ENCODE measurements at regions not wholly inside any gene's neighbourhood (a gene's known extent, or its start where the extent isn't known, plus 50 kb on each side); places are given as distances from the start of the nearest gene placed in this dataset.
"Not testable (repeated sequence)": the region's sequence is repeated elsewhere in the genome, so short reads cannot be mapped to it uniquely, and the experiment has no call there.

DNA sequence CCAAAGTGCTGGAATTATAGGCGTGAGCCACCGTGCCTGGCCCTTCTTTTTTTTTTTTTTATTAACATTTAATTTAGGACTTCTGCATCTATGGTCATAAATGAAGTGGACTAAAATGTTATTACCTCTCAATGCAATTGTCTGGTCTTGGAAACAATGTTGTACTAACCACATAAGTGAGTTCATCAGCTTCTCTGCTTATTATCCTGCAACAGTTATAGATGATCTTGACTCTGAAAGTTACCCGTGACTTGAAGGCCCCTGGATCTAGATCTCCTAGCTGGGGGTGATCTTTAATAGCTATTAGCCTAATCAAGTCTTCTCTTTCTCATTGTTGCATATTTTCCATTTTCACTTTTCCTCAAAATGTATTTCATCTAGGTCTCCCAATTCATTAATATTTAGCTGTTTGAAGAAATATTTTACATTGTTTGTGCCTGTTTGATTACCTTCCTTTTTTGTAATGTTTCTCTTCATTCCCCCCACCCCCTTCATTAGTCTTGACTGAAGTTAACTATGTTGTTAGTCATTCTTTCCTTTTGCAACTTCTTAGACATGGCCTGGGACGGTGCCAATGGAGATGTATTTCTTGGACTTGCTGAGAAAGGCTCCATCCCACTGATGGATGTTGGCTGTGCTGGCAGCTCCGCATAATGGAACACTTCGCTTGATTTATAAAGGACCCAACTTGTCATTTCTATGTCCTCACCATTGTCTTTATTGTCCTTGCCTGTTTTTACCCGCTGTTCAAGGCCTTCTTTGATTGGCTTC lies 141.6 kb upstream of the RIOK3 start:
- DNase-seq: no peak

- DNase-seq: no peak
Measured at GRCh38 chr18:23313379-23313778, 139.7 kb upstream of the RIOK3 start.

DNA sequence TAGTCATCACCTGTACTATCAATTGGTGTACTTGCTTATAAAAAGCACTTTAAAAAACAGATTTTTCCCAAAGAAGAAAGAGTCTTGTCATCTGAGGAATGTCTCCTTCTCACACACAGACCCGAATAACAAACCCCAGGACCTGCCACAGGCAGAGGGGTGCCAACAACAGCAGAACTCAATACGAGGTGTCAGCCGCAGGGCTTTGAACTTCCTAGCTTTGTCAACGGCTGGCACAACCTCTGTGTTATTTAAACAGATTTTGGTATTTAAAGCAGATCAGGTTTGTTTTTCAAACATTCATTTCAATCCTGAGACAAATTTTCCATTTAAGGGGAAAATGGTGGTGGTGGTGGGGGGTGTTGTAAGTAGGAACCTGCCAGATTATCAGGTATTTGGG lies 138.4 kb upstream of the RIOK3 start:
- no peak for DNase-seq

- DNase-seq: no peak
Measured at GRCh38 chr18:23316316-23316715, 136.8 kb upstream of the RIOK3 start.

DNA sequence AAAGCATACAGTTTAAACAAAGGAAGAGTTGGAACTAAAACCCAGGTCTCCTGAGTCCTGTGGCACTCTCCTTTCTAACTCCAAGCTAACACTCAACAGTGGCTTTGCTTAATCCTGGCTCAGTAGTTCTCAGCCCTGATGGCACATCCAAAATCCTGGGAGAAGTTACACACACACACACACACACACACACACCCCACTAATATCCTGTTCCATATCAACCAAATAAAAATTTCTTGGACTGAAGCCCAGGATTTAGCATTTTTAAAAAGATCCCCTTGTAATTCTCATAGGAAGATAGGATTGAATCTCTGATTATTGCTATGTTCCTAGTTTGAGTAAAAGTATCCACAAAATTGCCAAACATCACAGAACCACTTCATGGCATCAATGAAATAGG lies 136.1 kb upstream of the RIOK3 start:
- no peak for DNase-seq

DNA sequence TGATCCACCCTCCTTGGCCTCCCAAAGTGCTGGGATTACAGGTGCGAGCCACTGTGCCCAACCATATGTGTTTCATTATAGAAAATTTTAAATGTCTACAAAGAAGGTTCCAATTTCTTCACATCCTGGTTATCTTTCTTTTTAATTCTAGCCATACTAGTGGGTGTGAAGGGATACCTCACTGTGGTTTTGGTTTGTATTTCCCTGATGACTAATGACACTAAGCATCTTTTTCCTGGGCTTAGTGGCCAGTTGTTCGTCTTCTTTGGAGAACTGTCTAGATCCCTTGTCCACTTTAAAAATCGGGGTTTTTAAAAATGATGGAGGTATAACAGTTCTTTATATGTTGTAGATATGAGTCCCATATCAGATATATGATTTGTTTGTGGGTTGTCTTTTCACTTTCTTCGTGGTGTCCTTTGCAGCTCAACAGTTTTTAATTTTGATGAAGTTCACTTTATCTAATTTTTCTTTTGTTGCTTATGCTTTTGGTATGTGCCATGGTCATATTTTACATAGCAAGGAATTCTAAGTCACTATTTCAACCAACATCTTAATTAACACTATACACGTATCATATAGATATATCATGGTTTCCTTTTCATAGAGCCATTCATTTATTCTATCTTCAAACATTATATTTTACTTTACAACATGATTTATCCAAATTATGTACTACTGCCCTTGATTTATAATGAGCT lies 135.0 kb upstream of the RIOK3 start:
- no peak for DNase-seq

- DNase-seq: no peak
Measured at GRCh38 chr18:23320709-23321236, 132.3 kb upstream of the RIOK3 start.

- no peak for DNase-seq
Measured at GRCh38 chr18:23321996-23322395, 131.1 kb upstream of the RIOK3 start.

DNA sequence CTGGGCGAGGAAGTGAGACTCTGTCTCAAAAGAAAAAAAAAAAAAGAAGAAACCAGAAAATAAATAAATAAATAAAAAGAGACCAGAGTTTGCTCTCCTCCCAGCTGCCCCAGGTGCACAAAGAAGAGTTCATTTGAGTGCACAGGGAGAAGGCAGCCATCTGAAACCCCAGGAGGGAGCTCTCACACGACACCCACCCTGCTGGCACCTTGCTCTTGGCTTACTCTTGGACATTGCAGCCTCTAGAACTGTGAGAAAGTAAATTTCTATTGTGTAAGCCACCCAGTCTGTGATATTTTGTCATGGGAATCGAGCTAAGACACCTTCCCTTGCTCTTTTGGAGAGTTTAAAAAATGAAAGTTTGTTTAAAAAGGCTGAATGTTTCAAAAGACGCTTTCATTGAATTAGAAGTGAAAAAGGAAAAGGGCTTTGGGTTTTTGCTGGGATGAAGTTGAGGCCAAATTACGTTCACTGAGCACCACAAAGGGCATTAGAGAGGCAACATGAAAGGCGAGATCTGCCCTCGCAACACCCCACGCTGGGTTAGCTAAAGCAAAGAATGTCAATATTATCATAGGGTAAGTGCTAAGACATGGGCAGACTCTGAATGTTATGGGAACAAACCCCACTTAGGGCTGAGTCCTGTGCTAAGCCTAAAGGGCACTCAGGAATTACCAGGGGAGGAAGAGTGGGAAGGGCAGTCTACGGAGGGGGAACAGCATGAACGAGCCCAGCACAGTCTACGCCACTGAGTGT lies 128.9 kb upstream of the RIOK3 start:
- no peak for DNase-seq

GRCh38 chr18:23324861-23325260 lies 128.2 kb upstream of the RIOK3 start:
- no peak for DNase-seq

DNA sequence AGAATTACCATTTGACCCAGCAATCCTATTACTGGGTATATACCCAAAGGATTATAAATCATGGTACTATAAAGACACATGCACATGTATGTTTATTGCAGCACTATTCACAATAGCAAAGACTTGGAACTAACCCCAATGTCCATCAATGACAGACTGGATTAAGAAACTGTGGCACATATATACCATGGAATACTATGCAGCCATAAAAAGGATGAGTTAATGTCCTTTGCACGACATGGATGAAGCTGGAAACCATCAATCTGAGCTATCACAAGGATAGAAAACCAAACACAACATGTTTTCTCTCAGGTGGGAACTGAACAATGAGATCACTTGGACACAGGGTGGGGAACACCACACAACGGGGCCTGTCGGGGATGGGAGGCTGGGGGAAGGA lies 123.4 kb upstream of the RIOK3 start:
- not testable (repeated sequence) for DNase-seq

GRCh38 chr18:23330423-23330822 lies 122.7 kb upstream of the RIOK3 start:
- DNase-seq: no peak

- DNase-seq: no peak
Measured at GRCh38 chr18:23331091-23331920, 121.8 kb upstream of the RIOK3 start.

GRCh38 chr18:23332356-23332755 lies 120.7 kb upstream of the RIOK3 start:
- DNase-seq: no peak

GRCh38 chr18:23333827-23334226 lies 119.3 kb upstream of the RIOK3 start:
- DNase-seq: no peak

DNA sequence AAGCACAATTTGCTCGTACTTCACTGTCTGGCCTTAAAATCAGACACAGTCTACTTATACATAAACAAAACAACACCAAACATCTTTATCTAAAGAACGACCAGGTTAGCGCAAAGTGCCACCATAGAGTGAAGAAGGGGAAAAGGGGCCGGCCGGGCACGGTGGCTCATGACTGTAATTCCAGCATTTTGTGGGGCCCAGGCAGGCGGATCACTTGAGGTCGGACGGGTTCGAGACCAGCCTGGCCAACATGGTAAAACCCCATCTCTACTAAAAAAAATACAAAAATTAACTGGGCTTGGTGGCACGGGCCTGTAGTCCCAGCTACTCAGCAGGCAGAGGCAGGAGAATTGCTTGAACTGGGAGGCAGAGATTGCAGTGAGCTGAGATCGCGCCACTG lies 118.5 kb upstream of the RIOK3 start:
- DNase-seq: no peak

- DNase-seq: no peak
Measured at GRCh38 chr18:23336101-23336500, 117.0 kb upstream of the RIOK3 start.

DNA sequence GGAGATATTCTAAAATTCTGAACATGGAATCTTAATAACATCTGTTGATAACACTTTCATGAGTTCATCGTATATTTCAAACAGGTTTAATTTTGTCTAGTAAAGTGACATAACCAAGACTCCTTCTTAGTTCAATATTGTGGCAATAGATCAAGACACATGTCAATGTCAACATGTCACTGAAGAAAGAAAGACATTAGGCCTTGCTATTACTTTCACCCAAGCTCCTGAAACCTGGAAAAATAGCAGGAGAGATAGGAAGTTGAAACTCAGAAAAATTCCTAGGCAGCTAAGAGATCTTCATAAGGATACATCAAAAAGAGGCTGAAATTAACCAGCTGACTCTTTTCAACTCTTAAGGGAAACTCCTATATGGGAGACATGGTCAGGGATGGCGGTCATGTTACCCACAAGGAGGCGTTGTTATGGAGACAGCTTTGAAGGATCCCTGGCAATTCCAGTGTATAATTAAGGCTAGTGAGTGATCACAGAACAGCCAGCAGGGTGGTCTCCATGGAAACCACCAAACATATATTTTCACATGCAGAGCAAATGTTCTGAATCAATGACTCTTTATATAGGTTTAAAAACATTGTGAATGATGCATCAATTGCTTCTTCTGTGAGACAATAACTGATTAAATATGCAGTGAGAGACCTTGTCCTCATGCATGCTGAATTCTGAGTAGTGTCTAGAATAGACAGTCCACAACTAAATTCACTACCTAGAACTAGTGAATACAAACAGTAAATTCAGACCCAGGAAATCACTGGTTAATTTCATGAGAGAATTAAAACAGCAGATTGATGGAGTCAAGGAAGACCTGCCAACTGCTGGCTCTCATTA lies 115.3 kb upstream of the RIOK3 start:
- DNase-seq: no peak

DNA sequence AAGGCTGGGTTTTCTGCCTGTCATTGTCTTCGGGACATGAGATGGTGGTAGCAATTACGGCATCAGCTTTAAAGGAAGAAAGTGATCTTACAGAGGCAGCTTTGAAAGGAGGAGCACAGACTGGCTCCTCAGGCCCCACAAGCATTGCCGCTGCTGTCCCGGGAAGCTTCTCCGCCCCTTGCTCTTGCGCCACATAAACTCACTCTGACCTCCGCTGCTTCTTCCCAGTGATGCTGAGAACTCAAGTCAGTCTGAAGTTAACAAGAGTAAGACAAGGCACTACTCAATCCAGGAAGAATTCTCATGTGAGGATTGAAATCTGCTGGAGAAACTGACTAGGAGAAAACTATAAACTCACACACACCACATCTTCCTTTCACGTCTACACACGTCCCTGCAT lies 112.4 kb upstream of the RIOK3 start:
- DNase-seq: no peak

DNA sequence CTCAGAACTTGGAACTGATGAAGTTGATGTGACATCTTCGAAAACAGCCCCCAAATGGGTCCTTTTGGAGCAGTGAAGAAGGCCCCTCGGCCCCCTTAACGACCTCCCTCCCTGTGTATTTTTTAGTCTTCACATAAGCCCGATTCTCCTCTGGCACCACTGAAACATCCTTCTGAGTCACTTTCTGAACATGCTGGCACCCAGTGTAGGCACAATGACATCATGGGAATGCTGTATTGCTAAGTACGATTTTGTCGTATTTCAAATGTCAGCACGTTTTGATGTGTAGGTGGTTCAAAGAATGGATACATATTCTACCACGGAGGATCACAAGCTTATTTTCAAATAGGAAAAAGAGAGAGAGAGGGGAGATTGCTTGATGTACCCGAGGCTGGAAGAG lies 111.7 kb upstream of the RIOK3 start:
- DNase-seq: peak; percentile 18

DNA sequence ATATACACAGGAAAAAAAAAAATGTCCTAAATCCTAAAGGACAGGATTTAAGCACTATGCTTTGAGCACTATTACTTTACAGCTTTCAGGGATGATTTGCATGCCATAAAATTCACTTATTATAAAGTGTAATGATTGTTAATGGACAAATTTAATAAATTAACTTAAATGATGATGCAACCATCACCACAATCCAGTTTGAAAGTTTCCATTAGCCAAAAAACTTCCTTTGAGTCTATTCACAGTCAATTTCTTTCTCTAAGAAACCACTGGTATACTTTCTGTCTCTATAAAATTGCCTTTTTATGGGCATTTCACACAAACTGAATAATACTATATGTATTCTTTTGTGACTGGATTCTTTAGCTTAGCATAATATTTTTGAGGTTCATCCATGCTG lies 111.1 kb upstream of the RIOK3 start:
- DNase-seq: no peak

- no peak for DNase-seq
Measured at GRCh38 chr18:23342506-23342905, 110.6 kb upstream of the RIOK3 start.
